GM12875 (cell line): ENCODE measurements at regions not wholly inside any gene's neighbourhood (a gene's known extent, or its start where the extent isn't known, plus 50 kb on each side); places are given as distances from the start of the nearest gene placed in this dataset.

Source experiments
- H3K4me3 ChIP-seq: one replicate; pipeline ENCODE4 v1.5.1; 2011; ENCODE audit warnings: low read depth, low read length, control low read depth
- CTCF ChIP-seq: IDR thresholded peaks from 2 replicates; pipeline ENCODE4 v1.5.1; 2011; ENCODE audit warnings: low read depth, mild to moderate bottlenecking, control low read depth, inconsistent platforms, low read length, moderate library complexity, borderline replicate concordance; ENCODE audit not compliant: insufficient read depth

- no peak overlapping the region for H3K4me3 ChIP-seq
- no peak for TF ChIP-seq CTCF
Observed at GRCh38 chr11:103848686-103849085, 187.8 kb upstream of the DDI1 start.

GRCh38 chr11:103849366-103849765, 187.1 kb upstream of the DDI1 start:
- H3K4me3 ChIP-seq = no peak overlapping the region
- TF ChIP-seq CTCF = no peak

- TF ChIP-seq CTCF = no peak
Observed at GRCh38 chr11:103850419-103851165, 185.8 kb upstream of the DDI1 start.

GRCh38 chr11:103851166-103851651, 185.2 kb upstream of the DDI1 start:
- no peak for TF ChIP-seq CTCF

More at GRCh38 chr11:103850419-103851165, 185.8 kb upstream of the DDI1 start:
- H3K4me3 ChIP-seq = no peak overlapping the region

More at GRCh38 chr11:103851166-103851651, 185.2 kb upstream of the DDI1 start:
- no peak overlapping the region for H3K4me3 ChIP-seq
